GM21786 (cell line): ENCODE measurements at regions not wholly inside any gene's neighbourhood (a gene's known extent, or its start where the extent isn't known, plus 50 kb on each side); places are given as distances from the start of the nearest gene placed in this dataset.

Experiments
- ATAC-seq: cut with Tn5 transposase; IDR thresholded peaks from one replicate; pipeline ENCODE4 v1.9.1; 2021; ENCODE audit not compliant: unreplicated experiment

GRCh38 chr6:122098201-122098678 lies 301.2 kb upstream of the HSF2 start:
- no peak for ATAC-seq

DNA sequence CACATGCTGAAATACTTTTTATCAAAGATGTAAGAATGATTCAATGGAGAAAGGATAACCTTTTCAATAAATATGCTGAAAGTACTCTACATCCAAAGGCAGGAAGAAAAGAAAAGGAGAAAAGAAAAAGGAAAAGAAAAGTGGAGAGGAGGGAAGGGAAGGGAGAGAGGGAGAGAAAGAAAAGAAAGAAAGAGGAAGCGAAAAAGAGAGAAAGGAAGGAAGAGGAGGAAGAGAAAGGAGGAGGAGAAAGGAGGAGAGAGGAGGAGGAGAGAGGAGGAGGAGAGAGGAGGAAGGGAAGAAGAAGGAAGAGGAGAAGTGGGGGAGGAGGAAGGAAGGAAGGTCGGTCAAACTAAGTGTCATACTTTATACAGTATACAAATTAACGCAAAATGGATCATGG lies 297.4 kb upstream of the HSF2 start:
- no peak for ATAC-seq

- ATAC-seq = no peak
Observed at GRCh38 chr6:122107256-122107852, 292.1 kb upstream of the HSF2 start.

DNA sequence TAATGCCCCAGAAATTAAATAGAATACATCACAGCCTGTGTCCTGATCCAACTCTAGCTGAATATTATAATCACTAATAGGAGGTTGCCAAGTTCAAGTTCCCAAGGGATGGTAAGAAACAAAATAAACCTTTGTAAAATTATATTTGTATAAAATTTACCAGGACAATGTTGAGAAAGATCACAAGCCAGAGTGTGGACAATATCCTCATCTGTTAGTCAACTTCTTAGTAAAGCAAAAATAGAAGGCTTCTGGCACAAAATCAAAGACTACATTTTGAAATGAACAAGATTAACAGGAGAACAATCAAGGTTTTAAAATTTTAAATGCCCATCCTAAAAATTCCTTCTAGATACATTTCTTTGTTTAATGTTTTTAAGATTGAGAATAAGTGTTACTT lies 290.4 kb upstream of the HSF2 start:
- no peak for ATAC-seq

DNA sequence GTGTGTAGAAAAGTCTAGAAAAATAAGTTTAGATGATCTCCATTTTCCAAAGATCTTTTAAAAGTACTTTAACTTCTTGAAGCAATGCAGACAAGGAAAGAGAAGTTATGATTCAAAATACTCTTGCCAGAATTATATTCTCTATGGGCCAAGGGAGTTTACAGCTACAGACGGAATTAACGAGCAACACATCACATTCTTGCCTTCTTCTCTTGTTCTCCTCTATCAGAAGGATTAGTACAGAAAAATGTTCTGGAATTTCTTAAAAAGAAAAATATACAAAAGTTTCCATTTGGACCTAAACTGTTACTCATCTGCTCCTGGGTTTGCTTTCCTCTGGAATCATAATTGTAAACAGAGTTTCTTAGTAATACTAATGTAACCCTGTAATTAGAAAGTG lies 284.7 kb upstream of the HSF2 start:
- ATAC-seq = no peak

DNA sequence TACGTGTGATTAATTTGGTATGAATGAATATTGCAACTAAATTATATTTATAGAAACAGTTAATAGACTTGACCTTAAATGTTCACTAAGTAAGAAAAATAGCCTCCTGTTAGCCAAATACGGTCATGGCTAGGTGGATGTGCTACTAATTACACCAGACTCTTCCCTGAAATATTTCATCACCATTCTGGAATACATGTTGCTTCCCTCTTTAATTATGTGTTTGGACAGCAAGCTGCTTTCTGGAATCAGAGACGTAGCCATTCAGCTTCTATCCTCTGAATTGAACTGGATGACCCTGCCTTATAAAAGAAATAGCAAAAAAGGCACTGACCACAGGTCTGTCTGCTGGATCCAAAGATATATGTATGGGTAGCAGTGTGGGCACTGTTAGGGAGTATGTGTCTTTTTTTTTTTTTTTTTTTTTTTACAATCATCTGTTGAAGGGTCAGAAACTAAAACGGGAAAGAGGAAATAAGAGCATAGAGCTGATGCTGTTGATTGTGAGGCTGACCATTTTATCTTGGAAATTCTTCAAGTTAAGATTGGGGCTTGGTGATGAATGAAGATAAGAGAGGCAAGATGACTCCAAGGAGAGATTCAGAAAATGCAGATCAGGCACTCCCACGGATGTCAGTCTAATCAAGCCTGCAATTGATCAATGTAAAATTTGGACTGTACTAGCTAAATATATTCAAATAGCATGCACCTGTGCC lies 283.2 kb upstream of the HSF2 start:
- no peak for ATAC-seq

DNA sequence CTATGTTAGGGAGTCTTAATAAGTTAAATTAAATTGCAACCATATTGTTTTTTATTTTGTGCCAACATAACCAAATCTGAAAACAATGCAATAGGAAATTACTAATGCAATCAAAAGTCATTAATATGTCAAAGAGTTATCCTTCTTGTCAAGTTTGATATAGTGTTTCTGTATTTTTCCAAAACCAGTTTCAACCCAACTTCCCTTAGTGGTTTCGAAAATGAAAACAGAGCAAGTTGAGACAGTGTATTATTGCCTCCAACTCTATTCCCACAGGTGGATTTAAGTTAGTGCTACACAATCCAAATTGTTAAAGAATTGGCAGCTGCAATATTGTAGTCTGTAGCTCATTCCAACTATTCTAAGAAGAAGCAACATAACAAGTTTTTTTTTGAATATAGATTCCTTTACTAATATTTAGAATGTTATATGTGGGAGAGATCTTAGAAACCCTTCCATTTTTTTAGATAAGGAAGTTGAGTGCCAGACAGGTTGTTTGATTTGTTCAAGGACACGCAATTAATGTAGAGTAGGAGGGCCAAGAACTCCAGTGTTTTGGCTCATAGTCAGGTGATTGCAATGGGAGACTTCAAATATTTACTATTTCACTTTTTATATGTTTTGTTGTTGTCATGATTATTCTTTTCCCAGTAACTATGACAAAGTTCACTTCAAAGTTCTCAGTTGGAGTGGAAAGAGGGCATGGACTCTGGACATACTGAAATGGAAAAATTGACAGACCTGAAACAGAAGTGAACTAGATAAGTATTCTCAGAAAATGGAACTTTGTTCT lies 282.4 kb upstream of the HSF2 start:
- no peak for ATAC-seq

DNA sequence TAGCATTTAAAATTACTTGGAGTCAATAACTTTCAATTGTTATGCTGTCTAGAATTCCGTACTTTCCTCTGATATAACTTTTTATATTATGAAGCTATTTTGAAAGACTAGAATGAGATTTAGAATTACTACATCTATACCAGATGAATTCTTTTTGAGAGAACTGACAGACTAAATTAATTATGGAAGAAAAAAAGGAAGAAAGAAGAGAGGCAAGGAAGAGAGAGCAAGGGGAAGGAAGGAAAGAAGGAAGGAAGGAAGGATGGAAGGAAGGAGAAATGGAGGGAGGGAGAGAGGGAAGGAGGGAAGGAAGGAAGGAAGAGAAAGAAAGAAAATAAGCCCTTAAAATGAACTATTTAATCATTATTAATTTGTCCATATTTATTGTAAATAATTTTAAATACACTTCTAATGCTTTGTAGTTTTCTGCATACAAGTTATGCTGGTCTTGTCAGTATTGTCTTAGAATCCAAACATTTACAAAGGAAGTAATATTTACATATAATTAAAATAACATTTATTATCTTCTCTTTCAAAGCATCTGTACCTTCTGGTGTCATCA lies 280.4 kb upstream of the HSF2 start:
- ATAC-seq = no peak

GRCh38 chr6:122122202-122122601 lies 277.2 kb upstream of the HSF2 start:
- ATAC-seq = no peak

DNA sequence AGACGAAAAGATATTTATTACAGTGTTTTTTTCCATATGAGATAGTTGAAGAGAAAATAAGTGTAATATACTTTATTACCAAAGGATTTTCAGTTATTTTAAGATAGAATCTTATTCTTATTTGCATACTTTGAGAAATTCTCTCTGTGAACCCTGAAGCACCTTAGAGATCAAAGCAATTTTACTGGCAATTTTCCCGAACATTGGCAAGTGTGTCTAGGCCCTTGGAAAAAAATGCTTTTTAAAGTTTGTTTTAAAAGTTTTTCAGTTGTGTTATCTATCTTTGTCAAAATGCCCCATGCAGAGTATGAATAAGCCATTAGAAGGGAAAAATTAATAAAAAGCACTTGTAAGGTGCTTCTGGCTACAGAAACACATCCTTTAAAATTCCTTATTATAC lies 276.8 kb upstream of the HSF2 start:
- no peak for ATAC-seq

DNA sequence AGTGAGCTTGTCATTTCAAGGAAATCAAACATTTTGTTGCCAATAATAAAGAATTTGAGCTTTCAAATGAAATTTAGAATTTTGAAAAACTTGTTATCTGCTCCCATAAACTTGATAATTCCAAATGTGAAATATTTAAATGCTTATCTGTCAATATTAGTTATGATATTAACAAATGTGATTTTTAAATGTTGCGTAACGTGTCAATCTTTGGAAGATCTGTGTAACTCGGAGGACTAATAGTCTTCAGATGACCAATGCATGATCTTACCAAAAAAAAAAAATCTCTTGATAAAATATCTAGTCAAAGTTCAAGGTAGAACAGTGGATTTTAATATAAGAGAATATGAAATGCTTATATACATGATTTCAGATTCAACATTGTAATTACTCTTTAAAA lies 274.5 kb upstream of the HSF2 start:
- no peak for ATAC-seq

DNA sequence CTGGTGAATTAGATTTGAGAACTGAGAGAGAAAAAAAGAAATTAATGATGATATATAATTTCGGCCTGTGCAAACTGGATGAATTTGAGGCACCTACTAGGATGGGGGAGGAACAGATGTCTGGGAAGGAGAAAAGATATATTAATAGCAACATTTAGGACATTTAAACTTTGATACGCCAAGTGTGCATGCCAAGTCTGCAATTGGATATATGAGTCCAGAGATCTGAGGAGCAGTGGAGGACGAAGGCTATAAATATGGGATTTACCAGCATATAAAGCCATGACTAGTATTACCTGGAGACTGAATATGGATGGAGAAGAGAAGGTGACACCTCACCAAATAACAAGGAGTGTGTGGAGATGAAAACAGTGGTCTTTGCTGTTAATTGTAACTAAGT lies 272.6 kb upstream of the HSF2 start:
- ATAC-seq = no peak

DNA sequence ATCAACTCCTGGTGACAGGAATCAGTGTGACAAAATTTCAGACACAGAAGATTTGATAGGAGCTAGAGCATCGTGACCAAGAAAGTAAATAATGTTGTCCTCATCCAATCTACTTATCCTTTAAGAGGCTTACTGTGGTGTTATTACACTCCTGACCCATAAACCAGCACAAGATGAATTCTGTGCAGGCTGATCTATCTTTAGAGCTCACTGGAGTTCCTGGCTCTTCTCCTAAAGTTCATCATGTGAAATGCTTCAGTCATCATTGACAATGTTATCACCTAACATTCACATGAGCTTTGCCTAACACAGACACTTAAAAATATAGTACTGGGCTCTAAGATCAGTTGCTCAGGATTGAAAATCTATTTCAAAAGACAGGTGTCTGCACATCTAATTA lies 271.0 kb upstream of the HSF2 start:
- no peak for ATAC-seq

- no peak for ATAC-seq
Observed at GRCh38 chr6:122129313-122130025, 270.0 kb upstream of the HSF2 start.

DNA sequence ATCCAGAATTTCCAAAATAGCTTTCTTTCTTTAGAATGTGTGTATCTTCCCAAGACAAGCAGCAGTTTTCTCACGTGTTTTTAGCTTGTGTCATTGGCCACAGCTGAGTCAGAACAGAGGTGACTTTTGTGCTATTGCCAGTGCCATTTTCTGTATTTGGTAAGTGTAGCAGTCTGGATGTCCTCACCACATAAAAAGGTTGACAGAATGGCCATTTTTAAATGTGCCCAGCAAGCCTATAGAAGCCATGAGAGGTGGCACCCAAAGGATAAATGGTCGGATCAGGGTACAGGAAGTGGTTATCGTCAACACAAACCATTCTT lies 269.5 kb upstream of the HSF2 start:
- ATAC-seq = no peak

DNA sequence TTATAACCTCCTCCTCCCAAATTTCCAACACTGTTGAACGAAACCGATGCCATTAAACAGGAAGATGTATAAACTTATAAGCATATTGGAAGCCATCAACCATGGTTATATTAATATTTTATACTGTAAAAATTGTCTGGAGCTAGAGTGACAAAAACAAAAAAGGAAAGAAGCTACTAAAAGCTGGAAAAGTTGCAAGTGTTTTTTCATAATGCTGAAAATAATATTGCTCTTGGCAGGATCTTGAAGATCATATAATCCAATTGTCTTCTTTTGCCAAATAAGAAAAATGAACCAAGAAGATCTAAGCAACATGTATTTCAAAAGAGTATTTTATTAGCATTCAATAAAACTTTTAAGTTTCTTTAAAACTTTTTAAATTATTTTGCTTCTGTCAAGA lies 268.9 kb upstream of the HSF2 start:
- ATAC-seq = no peak

DNA sequence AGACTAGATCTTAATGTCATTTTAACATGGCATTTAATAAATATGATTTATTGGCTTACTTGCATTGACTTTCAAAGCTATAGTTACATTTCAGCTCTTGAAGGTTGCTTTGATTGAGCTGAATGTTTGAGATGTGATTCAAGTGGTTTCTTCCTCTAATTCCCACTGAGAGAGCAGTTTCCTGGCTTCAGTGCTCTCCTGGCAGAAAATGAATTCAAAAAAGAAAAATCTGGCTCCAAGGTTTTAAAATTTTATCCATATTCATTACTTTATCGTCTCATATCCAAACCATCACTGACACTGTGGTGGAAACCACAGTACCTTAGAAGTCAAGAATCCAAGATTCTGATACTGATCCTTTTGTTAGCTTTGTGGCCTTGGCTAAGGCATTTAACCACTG lies 263.1 kb upstream of the HSF2 start:
- ATAC-seq = no peak

DNA sequence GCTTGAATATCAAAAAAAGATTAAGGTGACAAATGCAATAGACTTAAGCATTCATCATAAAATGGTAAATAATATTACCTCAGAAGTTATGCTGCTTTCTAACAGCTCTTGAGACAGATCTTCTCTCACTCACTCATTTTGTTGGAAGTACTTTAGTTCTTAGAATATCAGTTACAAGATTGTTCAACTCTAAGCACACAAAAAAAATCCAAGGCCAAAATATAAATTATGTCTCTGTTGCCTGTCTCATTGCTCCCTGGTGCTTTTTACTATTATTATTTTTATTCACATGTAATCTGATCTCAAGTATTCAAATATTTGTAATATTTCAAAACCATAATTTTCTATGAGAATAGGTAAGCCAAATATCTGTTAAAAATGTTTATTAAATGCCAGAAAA lies 259.4 kb upstream of the HSF2 start:
- ATAC-seq = no peak

- no peak for ATAC-seq
Observed at GRCh38 chr6:122141246-122141645, 258.2 kb upstream of the HSF2 start.

DNA sequence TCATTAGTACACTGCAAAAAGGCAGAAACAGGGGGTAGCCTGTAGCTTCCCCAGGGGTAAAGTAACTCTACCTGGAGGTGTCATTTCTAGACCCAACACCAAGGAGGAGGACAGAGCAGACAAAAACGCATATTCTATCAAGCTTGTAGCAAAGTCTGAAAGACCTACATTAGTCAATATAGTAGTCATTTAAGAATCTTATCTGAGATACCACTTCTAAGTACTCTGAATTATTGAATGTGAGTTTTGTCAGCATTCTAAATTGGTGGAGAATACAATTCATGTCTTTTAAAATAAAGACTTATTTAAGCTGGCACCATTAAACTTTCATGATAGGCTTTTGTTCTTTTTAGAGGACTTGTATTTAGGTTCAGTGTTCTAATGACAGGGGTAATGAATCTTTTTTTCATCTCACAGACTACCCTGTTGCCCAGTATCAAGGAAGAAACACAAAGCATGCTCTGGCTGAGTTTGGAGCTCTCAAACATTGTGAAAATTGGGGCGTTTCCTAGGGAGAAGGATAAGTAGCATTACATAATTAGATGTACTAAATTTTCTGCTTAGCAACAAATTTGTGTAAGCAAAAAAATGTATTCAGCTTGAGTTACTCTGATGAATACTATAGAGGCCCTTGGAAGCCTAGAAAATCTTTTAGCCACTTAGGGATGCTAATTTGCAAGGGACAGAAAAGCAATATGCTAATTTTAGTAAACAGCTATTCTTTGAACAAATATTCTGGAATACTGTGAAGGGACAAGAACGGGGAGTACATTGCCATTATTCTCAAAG lies 255.4 kb upstream of the HSF2 start:
- no peak for ATAC-seq

DNA sequence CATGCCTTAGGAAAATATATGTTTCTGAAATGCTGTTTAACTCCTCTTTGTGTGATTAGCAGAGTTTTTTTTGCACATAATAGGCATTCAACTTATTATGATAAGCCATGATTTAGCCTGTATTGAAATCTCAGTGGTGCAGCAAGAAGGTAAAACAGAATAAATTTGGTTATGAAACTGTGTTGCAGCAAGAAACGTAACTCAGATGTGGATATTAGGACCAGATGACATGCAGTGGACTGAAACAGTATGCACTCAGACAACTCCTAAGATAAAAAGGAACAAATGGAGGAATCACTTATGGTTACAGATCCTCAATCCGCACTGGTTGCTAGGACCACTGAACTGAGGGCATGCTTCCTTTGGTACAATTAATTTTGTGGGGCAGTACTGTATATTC lies 254.2 kb upstream of the HSF2 start:
- no peak for ATAC-seq
